ENCODE measurements at regions not wholly inside any gene's neighbourhood (a gene's known extent, or its start where the extent isn't known, plus 50 kb on each side); places are given as distances from the start of the nearest gene placed in this dataset.

DNA sequence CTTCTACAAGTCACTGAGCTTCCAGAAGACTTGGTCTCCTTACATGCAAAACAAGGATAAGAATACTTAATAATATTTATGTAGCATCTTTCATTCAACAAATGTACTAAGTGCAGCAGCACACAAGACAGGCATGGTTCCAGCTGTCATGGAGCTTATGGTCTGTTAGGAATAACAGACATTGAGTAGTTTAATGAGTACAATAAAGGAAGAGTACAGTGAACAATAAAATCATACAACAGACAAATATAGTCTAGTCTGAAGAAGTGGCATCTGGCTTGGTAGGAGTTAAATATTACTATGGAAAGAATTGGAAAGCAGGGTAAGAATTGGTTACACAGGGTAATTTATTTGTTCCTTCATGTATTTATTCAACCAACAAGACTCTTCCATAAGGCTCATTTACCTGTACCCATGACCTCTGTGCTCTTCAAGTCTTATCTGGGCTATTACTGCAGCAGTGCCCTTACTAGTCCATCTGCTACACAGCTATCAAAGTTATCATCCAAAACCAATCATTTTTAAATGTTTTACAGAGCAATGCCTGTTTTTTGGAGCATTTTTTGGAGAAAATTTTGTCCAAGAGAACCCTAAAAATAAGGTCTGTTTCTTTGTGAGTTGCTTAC is 101.1 kb upstream of the RPL34 start:
- ChIA-PET POLR2A (no interaction called here), CTCF (interaction anchor here (1.4 to 1.5 kb wide), 2 partner anchors 459 to 500 kb away, joined by 3 to 6 read pairs; no protein-coding TSS in a partner anchor)
- H3K27ac ChIP-seq (ENCODE audit: low read depth, low read length), result no peak overlapping the region
- H3K27me3 ChIP-seq (ENCODE audit: control insufficient read depth, insufficient read depth, low read length), result no peaks in the 10 kb centered on the region
- H3K4me3 ChIP-seq (ENCODE audit: low read depth, low read length), result no peak overlapping the region
- H3K9me3 ChIP-seq (ENCODE audit: control insufficient read depth, insufficient read depth, low read length), result no peaks in the 10 kb centered on the region
- no peak for DNase-seq (ENCODE audit: low read depth, low spot score)
- no peak for TF ChIP-seq CTCF (IDR thresholded peaks at IDR 0.05; ENCODE audit: low read depth, low read length)

- Histone ChIP-seq H3K9me3 (ENCODE audit: control insufficient read depth, insufficient read depth, low read length) (no peaks in the 10 kb centered on the region), H3K4me3 (ENCODE audit: low read depth, low read length) (no peak overlapping the region), H3K27ac (ENCODE audit: low read depth, low read length) (no peak overlapping the region), H3K27me3 (ENCODE audit: control insufficient read depth, insufficient read depth, low read length) (peaks cover 9% of the 10 kb centered on the region)
- ChIA-PET POLR2A (no interaction called here), CTCF (interaction anchor here (0.7 to 1.7 kb wide), 4 partner anchors 383 to 496 kb away, joined by 3 to 16 read pairs (median 8); no protein-coding TSS in a partner anchor)
- TF ChIP-seq CTCF (IDR thresholded peaks at IDR 0.05; ENCODE audit: low read depth, low read length), result peak; percentile 65
- peak; percentile 20 for DNase-seq (ENCODE audit: low read depth, low spot score)
Observed at GRCh38 chr4:108512615-108513505, 107.5 kb upstream of the RPL34 start.

DNA sequence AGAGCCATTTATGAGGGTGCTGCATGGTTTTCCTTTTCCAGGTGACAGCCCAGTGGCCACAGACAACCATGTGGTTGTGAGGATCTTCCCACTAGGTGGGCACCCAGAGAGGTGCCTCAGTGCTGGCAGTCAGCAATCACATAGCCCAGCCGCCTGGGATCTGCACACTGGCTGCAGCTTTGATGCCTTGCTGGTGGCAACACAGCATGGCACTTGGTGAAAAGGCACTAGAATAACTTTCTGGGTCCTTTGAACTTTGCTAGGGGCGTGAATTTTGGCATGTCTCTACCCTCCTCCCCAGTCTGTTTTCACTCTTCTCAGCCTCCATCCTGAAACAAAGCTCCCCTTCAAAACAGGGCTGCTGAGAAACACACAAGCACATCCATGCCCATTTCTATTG is 108.8 kb upstream of the RPL34 start:
- H3K9me3 ChIP-seq (ENCODE audit: control insufficient read depth, insufficient read depth, low read length), result no peaks in the 10 kb centered on the region
- ChIA-PET CTCF (interaction anchor here (1.7 kb wide), 1 partner anchor 493 kb away, joined by 16 read pairs; no protein-coding TSS in a partner anchor), POLR2A (no interaction called here)
- H3K27ac ChIP-seq (ENCODE audit: low read depth, low read length), result no peak overlapping the region
- H3K27me3 ChIP-seq (ENCODE audit: control insufficient read depth, insufficient read depth, low read length), result peaks cover 9% of the 10 kb centered on the region
- H3K4me3 ChIP-seq (ENCODE audit: low read depth, low read length), result no peak overlapping the region
- TF ChIP-seq CTCF (IDR thresholded peaks at IDR 0.05; ENCODE audit: low read depth, low read length), result no peak
- no peak for DNase-seq (ENCODE audit: low read depth, low spot score)

DNA sequence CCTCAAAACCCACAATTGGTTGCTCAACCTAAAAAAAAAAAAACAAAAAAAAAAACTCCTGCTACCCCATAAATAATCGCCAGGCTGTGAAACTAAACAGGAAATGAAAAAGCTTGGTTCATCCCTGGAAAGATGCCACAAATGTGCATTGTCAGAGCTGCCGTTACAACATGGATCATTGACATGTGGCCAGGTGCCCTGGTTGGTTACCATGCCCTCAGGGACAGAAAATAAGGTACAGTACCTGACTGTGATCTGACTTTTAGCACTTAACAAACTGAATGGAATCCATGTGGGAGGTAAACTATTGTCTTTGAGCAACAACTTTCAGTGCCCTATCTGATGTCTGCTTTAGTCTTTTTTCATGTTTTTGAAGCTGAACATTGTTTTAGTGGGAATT is 118.0 kb upstream of the RPL34 start:
- H3K9me3 ChIP-seq (ENCODE audit: control insufficient read depth, insufficient read depth, low read length), result peaks cover 3% of the 10 kb centered on the region; the same call in 1 of the 2 replicates
- H3K27ac ChIP-seq (ENCODE audit: low read depth, low read length), result no peak overlapping the region
- ChIA-PET POLR2A (no interaction called here), CTCF (no interaction called here)
- no peaks in the 10 kb centered on the region for H3K27me3 ChIP-seq (ENCODE audit: control insufficient read depth, insufficient read depth, low read length)
- DNase-seq (ENCODE audit: low read depth, low spot score), result no peak
- H3K4me3 ChIP-seq (ENCODE audit: low read depth, low read length), result no peak overlapping the region
- TF ChIP-seq CTCF (IDR thresholded peaks at IDR 0.05; ENCODE audit: low read depth, low read length), result no peak

DNA sequence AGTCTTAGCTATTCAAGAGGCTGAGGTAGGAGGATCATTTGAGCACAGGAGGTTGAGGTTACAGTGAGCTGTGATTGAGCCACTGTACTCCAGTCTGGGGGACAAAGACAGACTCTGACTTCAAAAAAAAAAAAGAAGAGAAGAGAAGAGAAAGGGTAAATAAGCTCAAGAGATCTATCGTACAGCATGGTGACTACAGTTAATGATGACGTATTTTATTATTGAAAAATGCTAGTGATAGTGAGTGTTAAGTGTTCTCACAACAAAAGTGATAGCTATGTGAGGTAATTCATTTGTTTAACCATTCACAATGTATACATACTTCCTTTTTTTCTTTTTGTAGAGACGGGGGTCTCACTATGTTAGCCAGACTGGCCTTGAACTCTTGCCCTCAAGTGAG is 121.5 kb upstream of the RPL34 start:
- ChIA-PET POLR2A (no interaction called here), CTCF (interaction anchor here (1.4 kb wide), 1 partner anchor 368 kb away, joined by 3 read pairs; no protein-coding TSS in a partner anchor)
- no peaks in the 10 kb centered on the region for H3K27me3 ChIP-seq (ENCODE audit: control insufficient read depth, insufficient read depth, low read length)
- H3K9me3 ChIP-seq (ENCODE audit: control insufficient read depth, insufficient read depth, low read length), result peaks cover 3% of the 10 kb centered on the region; the same call in 1 of the 2 replicates
- H3K27ac ChIP-seq (ENCODE audit: low read depth, low read length), result no peak overlapping the region
- H3K4me3 ChIP-seq (ENCODE audit: low read depth, low read length), result no peak overlapping the region
- DNase-seq (ENCODE audit: low read depth, low spot score), result no peak
- TF ChIP-seq CTCF (IDR thresholded peaks at IDR 0.05; ENCODE audit: low read depth, low read length), result no peak
